ENCODE measurements at regions not wholly inside any gene's neighbourhood (a gene's known extent, or its start where the extent isn't known, plus 50 kb on each side); places are given as distances from the start of the nearest gene placed in this dataset.

- Mint-ChIP-seq H3K27ac (no peak overlapping the region), H3K4me1 (ENCODE audit: low read depth) (peaks cover 7% of the 10 kb centered on the region), H3K27me3 (peaks cover 67% of the 10 kb centered on the region), H3K4me3 (ENCODE audit: low read depth) (no peak overlapping the region), H3K9me3 (ENCODE audit: low read depth) (no peaks in the 10 kb centered on the region), H3K36me3 (ENCODE audit: insufficient read depth) (no peaks in the 10 kb centered on the region)
- DNase-seq (ENCODE audit: low spot score, unreplicated experiment) = no peak
- TF ChIP-seq CTCF (IDR thresholded peaks at IDR 0.05; ENCODE audit: unreplicated experiment) = no peak
Observed at GRCh38 chr9:89702401-89702800, 97.6 kb downstream of the GADD45G start.

GRCh38 chr9:89705651-89706050 is 100.8 kb downstream of the GADD45G start:
- H3K36me3 Mint-ChIP-seq (ENCODE audit: insufficient read depth) = no peaks in the 10 kb centered on the region
- H3K4me1 Mint-ChIP-seq (ENCODE audit: low read depth) = peaks cover 7% of the 10 kb centered on the region
- H3K4me3 Mint-ChIP-seq (ENCODE audit: low read depth) = no peak overlapping the region
- DNase-seq (ENCODE audit: low spot score, unreplicated experiment) = no peak
- no peaks in the 10 kb centered on the region for H3K9me3 Mint-ChIP-seq (ENCODE audit: low read depth)
- TF ChIP-seq CTCF (IDR thresholded peaks at IDR 0.05; ENCODE audit: unreplicated experiment) = no peak
- peaks cover 51% of the 10 kb centered on the region for H3K27me3 Mint-ChIP-seq
- no peak overlapping the region for H3K27ac Mint-ChIP-seq

GRCh38 chr9:89706086-89706485 is 101.3 kb downstream of the GADD45G start:
- no peak for DNase-seq (ENCODE audit: low spot score, unreplicated experiment)
- no peak overlapping the region for H3K27ac Mint-ChIP-seq
- H3K27me3 Mint-ChIP-seq = peaks cover 51% of the 10 kb centered on the region
- no peak for TF ChIP-seq CTCF (IDR thresholded peaks at IDR 0.05; ENCODE audit: unreplicated experiment)
- peaks cover 7% of the 10 kb centered on the region for H3K4me1 Mint-ChIP-seq (ENCODE audit: low read depth)
- H3K4me3 Mint-ChIP-seq (ENCODE audit: low read depth) = no peak overlapping the region
- H3K36me3 Mint-ChIP-seq (ENCODE audit: insufficient read depth) = no peaks in the 10 kb centered on the region
- H3K9me3 Mint-ChIP-seq (ENCODE audit: low read depth) = no peaks in the 10 kb centered on the region

- Mint-ChIP-seq H3K4me1 (ENCODE audit: low read depth) (peaks cover 6% of the 10 kb centered on the region), H3K4me3 (ENCODE audit: low read depth) (no peak overlapping the region), H3K9me3 (ENCODE audit: low read depth) (no peaks in the 10 kb centered on the region), H3K36me3 (ENCODE audit: insufficient read depth) (no peaks in the 10 kb centered on the region), H3K27ac (no peak overlapping the region), H3K27me3 (peaks cover 50% of the 10 kb centered on the region)
- TF ChIP-seq CTCF (IDR thresholded peaks at IDR 0.05; ENCODE audit: unreplicated experiment) = no peak
- no peak for DNase-seq (ENCODE audit: low spot score, unreplicated experiment)
Observed at GRCh38 chr9:89706731-89707191, 101.9 kb downstream of the GADD45G start.

- H3K4me1 Mint-ChIP-seq (ENCODE audit: low read depth) = peaks cover under 1% of the 10 kb centered on the region
- H3K27me3 Mint-ChIP-seq = peaks cover 26% of the 10 kb centered on the region
- no peak for TF ChIP-seq CTCF (IDR thresholded peaks at IDR 0.05; ENCODE audit: unreplicated experiment)
- H3K27ac Mint-ChIP-seq = no peak overlapping the region
- H3K36me3 Mint-ChIP-seq (ENCODE audit: insufficient read depth) = no peaks in the 10 kb centered on the region
- no peaks in the 10 kb centered on the region for H3K9me3 Mint-ChIP-seq (ENCODE audit: low read depth)
- DNase-seq (ENCODE audit: low spot score, unreplicated experiment) = no peak
- no peak overlapping the region for H3K4me3 Mint-ChIP-seq (ENCODE audit: low read depth)
Observed at GRCh38 chr9:89710697-89711096, 105.9 kb downstream of the GADD45G start.
